Activated CD4-positive, alpha-beta T cell treated with anti-CD3 and anti-CD28 coated beads, Interleukin-2, Interleukin-6, amounts not matched to agents 100 ng/mL and 50 ng/mL, durations not matched to agents 16 hours and 8 hours (primary cell): ENCODE measurements at regions not wholly inside any gene's neighbourhood (a gene's known extent, or its start where the extent isn't known, plus 50 kb on each side); places are given as distances from the start of the nearest gene placed in this dataset.

Experiments used
- DNase-seq: peaks from one replicate; pipeline ENCODE4 v3.0.0-alpha.2; 2020

- no peak for DNase-seq
These were observed 97.8 kb downstream of the AQP9 start for GRCh38 chr15:58235961-58236360.

- DNase-seq: no peak
These were observed 102.2 kb downstream of the AQP9 start for GRCh38 chr15:58240191-58240932.

- DNase-seq: no peak
These were observed 103.7 kb downstream of the AQP9 start for GRCh38 chr15:58241872-58242271.

GRCh38 chr15:58243070-58243469, 104.9 kb downstream of the AQP9 start:
- no peak for DNase-seq

- no peak for DNase-seq
These were observed 106.4 kb downstream of the AQP9 start for GRCh38 chr15:58244536-58244935.

GRCh38 chr15:58246041-58246440, 107.9 kb downstream of the AQP9 start:
- DNase-seq: no peak

GRCh38 chr15:58247855-58248842, 110.0 kb downstream of the AQP9 start:
- DNase-seq: no peak

- DNase-seq: no peak
These were observed 111.6 kb downstream of the AQP9 start for GRCh38 chr15:58249646-58250312.

GRCh38 chr15:58252586-58253323, 114.6 kb downstream of the AQP9 start:
- DNase-seq: no peak

GRCh38 chr15:58257776-58258325, 119.7 kb downstream of the AQP9 start:
- no peak for DNase-seq

GRCh38 chr15:58258501-58259292, 120.5 kb downstream of the AQP9 start:
- no peak for DNase-seq

GRCh38 chr15:58260205-58260724, 122.1 kb downstream of the AQP9 start:
- no peak for DNase-seq

- no peak for DNase-seq
These were observed 122.6 kb downstream of the AQP9 start for GRCh38 chr15:58260725-58261267.

- DNase-seq: no peak
These were observed 123.2 kb downstream of the AQP9 start for GRCh38 chr15:58261368-58261767.

- DNase-seq: no peak
These were observed 126.1 kb downstream of the AQP9 start for GRCh38 chr15:58264053-58264971.

- no peak for DNase-seq
These were observed 128.9 kb downstream of the AQP9 start for GRCh38 chr15:58267051-58267450.

- no peak for DNase-seq
These were observed 130.6 kb downstream of the AQP9 start for GRCh38 chr15:58268746-58269267.

- DNase-seq: peak; percentile 30
These were observed 131.6 kb downstream of the AQP9 start for GRCh38 chr15:58269455-58270414.
